GM10266 (cell line): ENCODE measurements at regions not wholly inside any gene's neighbourhood (a gene's known extent, or its start where the extent isn't known, plus 50 kb on each side); places are given as distances from the start of the nearest gene placed in this dataset.
"Not testable (repeated sequence)": the region's sequence is repeated elsewhere in the genome, so short reads cannot be mapped to it uniquely, and the experiment has no call there.

Experiments used
- DNase-seq: peaks from one replicate; pipeline ENCODE4 v3.0.0; 2012; ENCODE audit errors: extremely low spot score
- CTCF ChIP-seq: IDR thresholded peaks from 2 replicates; pipeline ENCODE4 v1.5.1; 2012; ENCODE audit warnings: mild to moderate bottlenecking, low read depth; ENCODE audit not compliant: control insufficient read depth, insufficient read depth; ENCODE audit errors: missing control alignments

- no peak for DNase-seq
- no peak for TF ChIP-seq CTCF
Measured at GRCh38 chr16:16992975-16993765, 477.6 kb downstream of the XYLT1 start.

DNA sequence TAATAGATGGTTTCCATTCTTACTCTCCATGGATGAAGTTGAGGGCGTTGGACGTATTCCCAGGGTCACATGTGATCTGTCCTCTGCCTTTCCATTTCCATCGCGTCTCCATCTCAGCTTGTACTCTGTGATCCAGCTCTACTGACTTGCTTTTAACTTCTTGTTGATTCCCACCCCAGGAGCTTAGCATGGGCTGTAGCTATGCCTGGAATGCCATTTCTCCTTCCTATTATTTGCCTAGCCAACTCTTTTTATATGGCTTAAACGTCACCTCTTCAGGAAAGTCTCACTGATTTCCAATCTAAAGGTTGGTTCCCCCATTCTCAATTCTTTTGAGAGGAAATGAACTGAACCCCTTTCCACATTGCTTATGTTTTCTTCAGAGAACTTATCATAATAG is 475.9 kb downstream of the XYLT1 start:
- DNase-seq, result no peak
- TF ChIP-seq CTCF, result no peak

DNA sequence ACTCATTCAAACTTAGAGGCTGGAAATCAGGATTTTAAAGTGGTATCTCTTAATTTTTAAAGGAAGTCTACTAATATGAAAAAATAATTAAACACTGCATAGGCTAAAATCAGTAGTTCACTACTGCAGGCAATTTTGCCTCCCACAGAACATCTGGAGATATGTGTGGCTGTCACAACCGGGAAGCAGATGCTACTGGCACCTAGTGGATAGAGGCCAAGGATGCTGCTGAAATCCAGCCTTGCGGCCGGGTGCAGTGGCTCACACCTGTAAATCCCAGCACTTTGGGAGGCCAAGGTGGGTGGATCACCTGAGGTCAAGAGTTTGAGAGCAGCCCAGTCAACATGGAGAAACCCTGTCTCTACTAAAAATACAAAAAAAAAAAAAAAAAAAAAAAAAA is 473.9 kb downstream of the XYLT1 start:
- no peak for TF ChIP-seq CTCF
- no peak for DNase-seq

- no peak for TF ChIP-seq CTCF
- DNase-seq, result no peak
Measured at GRCh38 chr16:16997349-16997748, 473.4 kb downstream of the XYLT1 start.

DNA sequence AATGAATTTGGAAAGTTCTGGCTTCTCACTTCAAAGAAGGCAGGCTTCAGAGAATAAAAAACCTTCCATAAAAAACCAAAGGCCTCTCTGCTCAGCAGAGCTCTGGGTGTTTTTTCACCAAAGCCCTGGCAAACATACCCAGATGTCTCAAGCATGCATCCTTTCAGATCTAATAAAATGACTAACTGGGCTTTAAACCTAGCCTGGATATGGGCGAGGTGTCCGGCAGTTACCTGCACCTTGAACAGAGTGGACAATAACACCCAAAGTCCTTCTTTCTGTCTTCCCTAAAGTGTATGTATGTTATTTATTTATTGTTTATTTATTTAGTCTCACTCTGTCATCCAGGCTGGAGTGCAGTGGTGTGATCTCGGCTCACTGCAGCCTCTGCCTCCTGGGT is 469.3 kb downstream of the XYLT1 start:
- no peak for TF ChIP-seq CTCF
- DNase-seq, result no peak

- no peak for TF ChIP-seq CTCF
- no peak for DNase-seq
Measured at GRCh38 chr16:17002565-17002964, 468.2 kb downstream of the XYLT1 start.

GRCh38 chr16:17005963-17006362 is 464.8 kb downstream of the XYLT1 start:
- not testable (repeated sequence) for DNase-seq

DNA sequence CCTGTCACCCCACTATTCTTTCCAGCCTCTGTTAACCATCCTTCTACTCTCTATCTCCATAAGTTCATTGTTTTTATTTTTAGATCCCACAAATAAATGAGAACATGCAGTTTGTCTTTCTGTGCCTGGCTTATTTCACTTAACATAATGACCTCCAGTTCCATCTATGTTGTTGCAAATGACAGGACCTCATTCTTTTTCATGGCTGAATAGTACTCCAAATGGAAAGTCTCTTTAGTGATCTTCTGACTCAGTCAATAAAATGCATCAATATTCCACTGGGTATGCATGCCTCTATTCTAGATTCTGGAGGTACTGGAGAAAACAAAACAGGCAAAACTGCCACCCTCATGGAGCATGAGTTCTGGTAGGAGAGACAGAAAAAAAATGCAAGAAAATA is 459.0 kb downstream of the XYLT1 start:
- no peak for TF ChIP-seq CTCF
- DNase-seq, result no peak
